Karpas-422 (cell line): ENCODE measurements at regions not wholly inside any gene's neighbourhood (a gene's known extent, or its start where the extent isn't known, plus 50 kb on each side); places are given as distances from the start of the nearest gene placed in this dataset.

Source experiments
- DNase-seq: peaks from one replicate; pipeline ENCODE4 v3.0.0-alpha.2; 2015
- H2AFZ ChIP-seq: fragments of 200-600 bp; sonication (generic); 2 replicates; pipeline ENCODE4 v1.6.1; 2014; ENCODE audit warnings: antibody characterized with exemption, low read length, mixed read lengths
- H3K27ac ChIP-seq: fragments of 200-600 bp; sonication (generic); 2 replicates; pipeline ENCODE4 v1.5.1; 2014; ENCODE audit warnings: mild to moderate bottlenecking, low read length, moderate library complexity
- H3K27me3 ChIP-seq: fragments of 200-600 bp; sonication (generic); 2 replicates; pipeline ENCODE4 v1.6.1; 2014; ENCODE audit warnings: low read length, mixed read lengths
- H3K36me3 ChIP-seq: fragments of 200-600 bp; sonication (generic); 2 replicates; pipeline ENCODE4 v1.6.1; 2014; ENCODE audit warnings: low read length, mixed read lengths; ENCODE audit not compliant: insufficient read depth
- H3K4me1 ChIP-seq: fragments of 200-600 bp; sonication (generic); 2 replicates; pipeline ENCODE4 v1.6.1; 2014; ENCODE audit warnings: mild to moderate bottlenecking, low read length, mixed read lengths
- H3K4me2 ChIP-seq: fragments of 200-600 bp; sonication (generic); 2 replicates; pipeline ENCODE4 v1.6.1; 2014; ENCODE audit warnings: low read length, low read depth, mild to moderate bottlenecking; ENCODE audit not compliant: poor library complexity, severe bottlenecking
- H3K4me3 ChIP-seq: fragments of 200-600 bp; sonication (generic); 2 replicates; pipeline ENCODE4 v1.5.1; 2014; ENCODE audit warnings: mild to moderate bottlenecking, antibody characterized with exemption, low read length, mixed read lengths
- H3K79me2 ChIP-seq: fragments of 200-600 bp; sonication (generic); 2 replicates; pipeline ENCODE4 v1.6.1; 2014; ENCODE audit warnings: mild to moderate bottlenecking, low read length, mixed read lengths
- H3K9ac ChIP-seq: fragments of 200-600 bp; sonication (generic); 2 replicates; pipeline ENCODE4 v1.6.0; 2014; ENCODE audit warnings: low read length
- H3K9me2 ChIP-seq: fragments of 200-600 bp; sonication (generic), shearing (Covaris generic); replicated peaks from 2 replicates; pipeline ENCODE4 v1.6.0; 2014; ENCODE audit warnings: mild to moderate bottlenecking, low read length, moderate library complexity; ENCODE audit not compliant: insufficient read depth
- H3K9me3 ChIP-seq: fragments of 300-700, 200-600 bp; sonication (generic); 2 replicates; pipeline ENCODE4 v1.6.1; 2014; ENCODE audit warnings: low read length, mixed read lengths
- H4K20me1 ChIP-seq: fragments of 200-600 bp; sonication (generic); 2 replicates; pipeline ENCODE4 v1.6.1; 2014; ENCODE audit warnings: mild to moderate bottlenecking, antibody characterized with exemption, low read length, low read depth; ENCODE audit not compliant: insufficient read depth

DNA sequence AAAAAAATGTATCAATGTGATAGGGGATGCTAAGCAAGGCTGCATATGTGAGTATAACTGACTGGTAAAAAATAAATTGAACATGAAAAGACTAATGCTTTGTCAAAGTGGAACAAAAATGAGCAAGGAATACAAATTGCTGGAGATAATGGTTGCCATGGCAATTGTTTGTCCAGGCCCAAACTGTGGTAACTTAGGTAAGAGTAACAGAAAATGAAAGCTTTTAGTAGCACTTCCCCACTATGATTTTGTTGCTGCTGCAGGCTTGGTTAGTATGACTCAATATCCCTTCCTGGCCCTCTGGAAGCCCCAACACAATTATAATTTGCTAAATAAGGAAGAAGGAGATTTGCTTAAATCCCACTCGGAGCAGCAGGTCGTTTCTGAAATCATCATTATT, 577.1 kb downstream of the DOK5 start:
- Histone ChIP-seq H3K9me3 (peaks cover 25% of the 10 kb centered on the region), H2AFZ (no peak overlapping the region), H3K4me2 (no peak overlapping the region), H3K9ac (no peak overlapping the region), H3K79me2 (no peaks in the 10 kb centered on the region), H3K36me3 (no peaks in the 10 kb centered on the region), H4K20me1 (no peaks in the 10 kb centered on the region), H3K9me2 (no peaks in the 10 kb centered on the region), H3K27me3 (no peaks in the 10 kb centered on the region), H3K4me3 (no peak overlapping the region), H3K27ac (no peak overlapping the region), H3K4me1 (no peaks in the 10 kb centered on the region)
- no peak for DNase-seq

DNA sequence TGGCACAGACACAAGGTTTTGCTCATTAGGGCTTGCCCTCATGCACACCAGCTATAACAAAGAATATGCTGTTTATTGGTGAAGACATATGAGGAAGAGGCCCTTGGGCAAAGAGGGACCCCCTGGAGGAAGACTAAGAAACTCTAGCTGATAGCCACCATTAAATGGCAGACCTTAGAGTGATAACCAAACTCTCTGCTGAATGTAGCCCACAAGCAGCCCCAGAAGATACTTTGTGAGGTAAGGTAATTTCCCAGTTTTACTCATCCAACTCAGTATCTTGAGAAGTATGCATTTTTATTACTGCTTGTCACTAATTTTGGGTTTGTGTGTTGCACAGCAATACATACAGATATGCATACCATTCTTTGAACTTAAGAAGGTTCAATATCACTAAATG, 563.3 kb downstream of the DOK5 start:
- H2AFZ ChIP-seq, result no peak overlapping the region
- no peaks in the 10 kb centered on the region for H4K20me1 ChIP-seq
- H3K79me2 ChIP-seq, result no peaks in the 10 kb centered on the region
- H3K9me2 ChIP-seq, result no peaks in the 10 kb centered on the region
- DNase-seq, result no peak
- no peaks in the 10 kb centered on the region for H3K36me3 ChIP-seq
- H3K4me3 ChIP-seq, result no peak overlapping the region
- no peak overlapping the region for H3K4me2 ChIP-seq
- no peak overlapping the region for H3K27ac ChIP-seq
- no peak overlapping the region for H3K9ac ChIP-seq
- H3K27me3 ChIP-seq, result no peaks in the 10 kb centered on the region
- H3K4me1 ChIP-seq, result no peaks in the 10 kb centered on the region
- H3K9me3 ChIP-seq, result peaks cover 24% of the 10 kb centered on the region

DNA sequence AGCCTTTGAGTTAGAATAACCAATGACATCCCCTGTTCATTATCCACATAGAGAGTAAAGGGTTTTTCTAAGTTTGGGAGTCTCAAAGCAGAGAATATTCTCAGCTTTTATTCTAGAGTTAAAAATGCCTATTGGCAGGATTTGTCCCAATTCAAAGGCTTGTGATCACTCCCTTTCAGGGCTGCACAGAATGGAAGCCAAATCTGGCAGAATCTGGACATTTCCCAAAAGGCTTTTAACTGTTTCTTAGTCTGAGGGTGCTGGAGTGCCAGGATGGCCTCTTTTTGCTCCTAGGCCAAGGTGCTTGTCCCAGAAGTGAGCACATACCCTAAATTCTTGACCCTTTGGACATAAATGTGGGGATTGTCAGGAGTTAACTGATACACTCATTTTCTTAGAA, 556.6 kb downstream of the DOK5 start:
- H3K4me3 ChIP-seq, result no peak overlapping the region
- no peaks in the 10 kb centered on the region for H3K27me3 ChIP-seq
- H3K79me2 ChIP-seq, result no peaks in the 10 kb centered on the region
- no peak overlapping the region for H3K27ac ChIP-seq
- no peaks in the 10 kb centered on the region for H3K9me2 ChIP-seq
- no peaks in the 10 kb centered on the region for H3K36me3 ChIP-seq
- DNase-seq, result no peak
- no peak overlapping the region for H3K4me2 ChIP-seq
- no peaks in the 10 kb centered on the region for H3K4me1 ChIP-seq
- peaks cover 37% of the 10 kb centered on the region for H3K9me3 ChIP-seq
- no peak overlapping the region for H2AFZ ChIP-seq
- no peak overlapping the region for H3K9ac ChIP-seq
- H4K20me1 ChIP-seq, result no peaks in the 10 kb centered on the region

DNA sequence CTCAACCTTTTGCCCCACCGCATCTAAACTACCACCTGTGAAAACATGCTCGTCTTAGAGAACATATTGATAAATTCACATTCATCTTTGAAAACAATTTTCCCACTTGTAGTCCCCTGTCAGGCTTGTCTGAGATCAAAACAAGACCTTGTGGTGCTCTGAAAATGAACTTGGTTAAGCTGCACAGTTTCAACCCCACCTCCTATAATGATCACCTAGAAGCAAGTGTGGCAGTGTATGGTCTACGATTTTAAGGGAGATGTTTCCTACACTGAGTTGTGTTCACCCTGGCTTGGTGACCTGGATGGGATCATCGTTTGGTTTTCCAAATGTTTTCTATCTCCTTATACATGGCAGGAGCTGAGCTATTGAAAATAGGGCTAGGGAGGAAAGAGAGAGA, 539.4 kb downstream of the DOK5 start:
- Histone ChIP-seq H3K27me3 (no peaks in the 10 kb centered on the region), H4K20me1 (no peaks in the 10 kb centered on the region), H3K4me1 (no peaks in the 10 kb centered on the region), H3K9me3 (peaks cover 11% of the 10 kb centered on the region), H3K9me2 (no peaks in the 10 kb centered on the region), H3K36me3 (no peaks in the 10 kb centered on the region), H3K4me2 (no peak overlapping the region), H2AFZ (no peak overlapping the region), H3K4me3 (no peak overlapping the region), H3K27ac (no peak overlapping the region), H3K9ac (no peak overlapping the region), H3K79me2 (no peaks in the 10 kb centered on the region)
- no peak for DNase-seq

GRCh38 chr20:55010761-55011160, 535.4 kb downstream of the DOK5 start:
- no peaks in the 10 kb centered on the region for H3K79me2 ChIP-seq
- no peaks in the 10 kb centered on the region for H3K4me1 ChIP-seq
- H3K9ac ChIP-seq, result no peak overlapping the region
- no peaks in the 10 kb centered on the region; the same call in 1 of the 2 replicates for H3K9me2 ChIP-seq
- no peak overlapping the region for H3K27ac ChIP-seq
- H3K4me3 ChIP-seq, result no peak overlapping the region
- no peaks in the 10 kb centered on the region for H4K20me1 ChIP-seq
- no peaks in the 10 kb centered on the region for H3K36me3 ChIP-seq
- no peak for DNase-seq
- no peak overlapping the region for H3K4me2 ChIP-seq
- peaks cover 27% of the 10 kb centered on the region for H3K9me3 ChIP-seq
- H2AFZ ChIP-seq, result no peak overlapping the region
- no peaks in the 10 kb centered on the region for H3K27me3 ChIP-seq

DNA sequence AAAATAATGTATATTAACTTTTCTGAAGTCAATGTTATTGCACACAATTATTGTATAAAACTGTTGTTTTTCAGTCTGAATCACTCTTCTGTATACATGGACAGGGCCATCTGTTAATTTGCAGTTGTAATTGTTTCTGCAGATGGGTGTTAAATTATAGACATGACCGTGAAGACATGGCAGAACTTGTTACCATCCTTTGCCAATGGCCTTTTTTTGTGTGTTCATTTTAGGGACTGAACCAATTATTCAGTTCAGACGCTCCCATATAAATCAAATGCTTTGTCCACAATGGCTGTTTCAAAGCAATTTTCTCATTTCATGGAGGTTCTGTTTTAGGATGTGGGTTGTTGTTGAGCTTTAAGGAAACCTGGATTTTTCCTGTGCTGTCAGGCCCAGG, 533.7 kb downstream of the DOK5 start:
- H2AFZ ChIP-seq, result no peak overlapping the region
- no peaks in the 10 kb centered on the region for H3K79me2 ChIP-seq
- H3K4me2 ChIP-seq, result no peak overlapping the region
- no peak overlapping the region for H3K9ac ChIP-seq
- H3K4me3 ChIP-seq, result no peak overlapping the region
- no peaks in the 10 kb centered on the region for H4K20me1 ChIP-seq
- peaks cover 34% of the 10 kb centered on the region for H3K9me3 ChIP-seq
- no peak for DNase-seq
- H3K9me2 ChIP-seq, result no peaks in the 10 kb centered on the region; the same call in 1 of the 2 replicates
- no peaks in the 10 kb centered on the region for H3K4me1 ChIP-seq
- no peak overlapping the region for H3K27ac ChIP-seq
- H3K27me3 ChIP-seq, result no peaks in the 10 kb centered on the region
- no peaks in the 10 kb centered on the region for H3K36me3 ChIP-seq

- Histone ChIP-seq H4K20me1 (no peaks in the 10 kb centered on the region), H2AFZ (no peak overlapping the region), H3K4me1 (no peaks in the 10 kb centered on the region), H3K9me3 (peaks cover 30% of the 10 kb centered on the region), H3K4me3 (no peak overlapping the region), H3K36me3 (no peaks in the 10 kb centered on the region), H3K4me2 (no peak overlapping the region), H3K79me2 (no peaks in the 10 kb centered on the region), H3K27ac (no peak overlapping the region), H3K27me3 (no peaks in the 10 kb centered on the region), H3K9me2 (no peaks in the 10 kb centered on the region; the same call in 1 of the 2 replicates), H3K9ac (no peak overlapping the region)
- DNase-seq, result no peak
These were observed 528.7 kb downstream of the DOK5 start for GRCh38 chr20:55004044-55004443.

DNA sequence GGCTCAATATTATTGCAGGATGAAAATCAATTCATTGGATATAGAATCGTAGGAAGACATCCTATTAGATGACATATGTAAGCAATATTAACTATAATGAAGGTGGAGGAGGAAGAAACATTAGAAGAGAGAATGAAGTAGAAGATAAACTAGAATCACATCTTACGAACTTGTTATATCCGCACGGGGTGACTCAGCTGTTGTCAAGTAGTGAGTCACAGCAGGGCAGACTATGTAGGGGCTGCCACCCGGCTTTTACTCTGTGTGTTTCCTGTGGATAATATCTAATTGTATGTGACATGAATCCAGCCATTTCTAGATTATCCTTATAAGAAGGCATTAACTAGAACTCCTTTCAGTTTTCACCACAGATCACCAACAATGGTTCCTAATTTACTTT, 520.2 kb downstream of the DOK5 start:
- no peaks in the 10 kb centered on the region for H3K79me2 ChIP-seq
- no peak overlapping the region for H3K4me3 ChIP-seq
- peaks cover 7% of the 10 kb centered on the region for H3K9me3 ChIP-seq
- H3K36me3 ChIP-seq, result no peaks in the 10 kb centered on the region; the same call in 1 of the 2 replicates
- DNase-seq, result no peak
- H2AFZ ChIP-seq, result no peak overlapping the region
- H3K9ac ChIP-seq, result no peak overlapping the region
- H3K27ac ChIP-seq, result no peak overlapping the region
- no peak overlapping the region for H3K4me2 ChIP-seq
- H3K4me1 ChIP-seq, result no peaks in the 10 kb centered on the region
- H4K20me1 ChIP-seq, result no peaks in the 10 kb centered on the region
- H3K9me2 ChIP-seq, result no peaks in the 10 kb centered on the region
- H3K27me3 ChIP-seq, result no peaks in the 10 kb centered on the region

DNA sequence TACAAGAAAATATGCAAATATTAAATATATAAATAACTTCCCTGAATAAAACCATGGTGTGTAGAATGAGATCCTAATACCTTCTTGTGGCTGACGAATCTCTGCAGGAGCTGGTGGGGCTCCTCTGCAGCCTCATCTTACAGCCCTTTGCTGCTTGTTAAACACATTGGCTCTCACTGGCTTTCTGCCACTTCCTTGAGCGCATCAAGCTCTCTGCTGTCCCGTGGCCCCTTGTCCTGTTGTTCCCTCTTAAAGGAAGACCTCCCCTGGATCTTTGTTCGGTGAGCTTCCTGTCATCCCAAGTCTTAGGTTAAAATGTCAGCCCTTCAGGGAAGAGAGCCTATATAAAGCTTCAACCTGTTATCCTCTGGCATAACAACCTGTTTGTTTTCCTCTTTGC, 519.6 kb downstream of the DOK5 start:
- DNase-seq, result no peak
- Histone ChIP-seq H3K9ac (no peak overlapping the region), H2AFZ (no peak overlapping the region), H3K4me3 (no peak overlapping the region), H3K4me2 (no peak overlapping the region), H3K4me1 (no peaks in the 10 kb centered on the region), H3K36me3 (no peaks in the 10 kb centered on the region; the same call in 1 of the 2 replicates), H3K79me2 (no peaks in the 10 kb centered on the region), H3K27me3 (no peaks in the 10 kb centered on the region), H3K9me3 (peaks cover 4% of the 10 kb centered on the region), H3K27ac (no peak overlapping the region), H4K20me1 (no peaks in the 10 kb centered on the region), H3K9me2 (no peaks in the 10 kb centered on the region)
